ENCODE measurements at regions not wholly inside any gene's neighbourhood (a gene's known extent, or its start where the extent isn't known, plus 50 kb on each side); places are given as distances from the start of the nearest gene placed in this dataset.

DNA sequence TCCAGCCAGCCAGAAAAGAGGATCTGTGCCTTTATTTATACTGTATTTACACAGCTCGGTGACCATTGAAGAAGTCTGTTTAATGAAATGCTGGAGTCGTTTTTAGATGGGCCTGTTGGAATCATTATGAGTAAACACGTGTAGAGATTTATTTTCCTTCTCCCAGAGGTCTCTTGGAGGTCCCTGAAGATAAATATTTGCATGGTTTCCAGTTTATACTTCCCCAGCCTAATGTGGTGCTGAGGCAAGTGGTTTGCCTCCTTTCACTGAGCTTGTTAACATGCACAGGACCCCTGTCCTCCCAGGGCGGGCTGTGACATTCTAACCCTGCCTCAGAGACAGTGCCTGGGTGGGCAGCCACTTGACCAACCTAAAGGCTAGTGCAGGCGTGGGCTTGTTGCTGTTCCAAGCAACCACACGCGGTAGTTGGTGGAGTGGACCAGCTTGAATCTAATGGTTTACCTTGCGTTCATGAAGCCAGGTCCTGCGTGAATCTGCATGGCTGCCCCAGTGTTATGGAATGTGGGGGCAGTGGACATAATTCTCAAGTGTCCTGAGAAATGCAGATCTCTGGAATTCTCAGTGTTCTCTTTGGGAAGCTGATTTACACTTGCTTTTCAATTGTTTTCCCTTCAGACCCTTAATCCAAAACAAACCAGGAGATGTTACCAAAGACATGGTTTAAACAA is 130.2 kb upstream of the DLX2 start:
- Histone ChIP-seq H3K36me3 (no peaks in the 10 kb centered on the region), H3K4me3 (no peak overlapping the region), H3K27me3 (peaks cover 43% of the 10 kb centered on the region), H3K27ac (peak overlapping the region in 2 of 4 donors; percentile 22 to 24), H3K9me3 (no peaks in the 10 kb centered on the region), H3K4me1 (peaks cover 0 to 19% (median 6%) of the 10 kb centered on the region in 3 donors)
- 36 to 60% methylated on average over 2 to 6 of the region's 9 CpGs for WGBS, 2 donors (ENCODE audit: low coverage in 1 of 2)
- ATAC-seq, result no peak
- TF ChIP-seq, protein P1, sequence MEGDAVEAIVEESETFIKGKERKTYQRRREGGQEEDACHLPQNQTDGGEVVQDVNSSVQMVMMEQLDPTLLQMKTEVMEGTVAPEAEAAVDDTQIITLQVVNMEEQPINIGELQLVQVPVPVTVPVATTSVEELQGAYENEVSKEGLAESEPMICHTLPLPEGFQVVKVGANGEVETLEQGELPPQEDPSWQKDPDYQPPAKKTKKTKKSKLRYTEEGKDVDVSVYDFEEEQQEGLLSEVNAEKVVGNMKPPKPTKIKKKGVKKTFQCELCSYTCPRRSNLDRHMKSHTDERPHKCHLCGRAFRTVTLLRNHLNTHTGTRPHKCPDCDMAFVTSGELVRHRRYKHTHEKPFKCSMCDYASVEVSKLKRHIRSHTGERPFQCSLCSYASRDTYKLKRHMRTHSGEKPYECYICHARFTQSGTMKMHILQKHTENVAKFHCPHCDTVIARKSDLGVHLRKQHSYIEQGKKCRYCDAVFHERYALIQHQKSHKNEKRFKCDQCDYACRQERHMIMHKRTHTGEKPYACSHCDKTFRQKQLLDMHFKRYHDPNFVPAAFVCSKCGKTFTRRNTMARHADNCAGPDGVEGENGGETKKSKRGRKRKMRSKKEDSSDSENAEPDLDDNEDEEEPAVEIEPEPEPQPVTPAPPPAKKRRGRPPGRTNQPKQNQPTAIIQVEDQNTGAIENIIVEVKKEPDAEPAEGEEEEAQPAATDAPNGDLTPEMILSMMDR (IDR thresholded peaks at IDR 0.05), result no peak
- TF ChIP-seq EP300 (IDR thresholded peaks at IDR 0.05), result no peak
- no peak for TF ChIP-seq POLR2A (IDR thresholded peaks at IDR 0.05)
- TF ChIP-seq POLR2AphosphoS5 (IDR thresholded peaks at IDR 0.05), result no peak

DNA sequence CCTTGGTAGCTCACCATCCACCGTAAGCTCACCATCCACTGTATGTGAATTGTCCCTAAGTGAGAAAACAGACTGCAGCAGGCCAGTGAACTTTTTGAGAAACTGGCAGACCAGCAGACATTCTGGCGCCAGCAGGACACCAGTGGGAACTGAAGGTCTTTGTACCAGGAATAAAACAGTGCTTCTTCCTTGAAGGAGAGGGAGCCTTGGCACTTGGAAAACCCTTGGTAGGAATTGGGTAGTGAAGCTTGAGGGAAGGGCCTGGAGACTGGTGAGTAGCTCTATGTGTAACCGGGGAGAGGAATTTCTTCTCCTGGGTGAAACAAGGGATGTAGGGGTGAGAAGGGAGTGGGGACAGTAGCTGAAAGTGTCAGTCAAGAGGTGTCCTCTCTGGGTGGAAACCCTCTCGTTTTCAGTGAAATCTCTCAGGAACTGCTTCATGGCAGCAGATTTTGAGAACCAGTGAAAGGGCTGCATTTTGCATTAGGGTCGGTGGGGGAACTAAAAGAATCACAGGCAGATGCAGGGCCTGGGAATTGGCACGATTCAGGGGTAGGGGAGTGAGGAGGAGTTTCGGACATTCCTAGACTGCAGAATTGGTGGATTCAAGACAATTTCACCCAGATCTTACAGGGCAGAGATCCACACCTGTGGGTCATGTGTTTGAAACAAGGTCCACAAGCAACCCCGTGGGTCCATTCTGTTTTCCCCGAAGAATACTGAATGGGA is 131.5 kb upstream of the DLX2 start:
- Histone ChIP-seq H3K27me3 (peaks cover 54% of the 10 kb centered on the region), H3K36me3 (no peaks in the 10 kb centered on the region), H3K9me3 (no peaks in the 10 kb centered on the region), H3K4me3 (peak overlapping the region in 1 of 2 donors; percentile 45), H3K27ac (peak overlapping the region in 2 of 4 donors; percentile 14 to 33), H3K4me1 (peaks cover 0 to 19% (median 6%) of the 10 kb centered on the region in 3 donors)
- ATAC-seq, result no peak
- TF ChIP-seq POLR2A (IDR thresholded peaks at IDR 0.05) (no peak), POLR2AphosphoS5 (IDR thresholded peaks at IDR 0.05) (no peak), EP300 (IDR thresholded peaks at IDR 0.05) (no peak)
- TF ChIP-seq, protein P1 (IDR thresholded peaks at IDR 0.05), result no peak
- 72% methylated on average over 6 of the region's 9 CpGs for WGBS, 2 donors (ENCODE audit: low coverage in 1 of 2)

DNA sequence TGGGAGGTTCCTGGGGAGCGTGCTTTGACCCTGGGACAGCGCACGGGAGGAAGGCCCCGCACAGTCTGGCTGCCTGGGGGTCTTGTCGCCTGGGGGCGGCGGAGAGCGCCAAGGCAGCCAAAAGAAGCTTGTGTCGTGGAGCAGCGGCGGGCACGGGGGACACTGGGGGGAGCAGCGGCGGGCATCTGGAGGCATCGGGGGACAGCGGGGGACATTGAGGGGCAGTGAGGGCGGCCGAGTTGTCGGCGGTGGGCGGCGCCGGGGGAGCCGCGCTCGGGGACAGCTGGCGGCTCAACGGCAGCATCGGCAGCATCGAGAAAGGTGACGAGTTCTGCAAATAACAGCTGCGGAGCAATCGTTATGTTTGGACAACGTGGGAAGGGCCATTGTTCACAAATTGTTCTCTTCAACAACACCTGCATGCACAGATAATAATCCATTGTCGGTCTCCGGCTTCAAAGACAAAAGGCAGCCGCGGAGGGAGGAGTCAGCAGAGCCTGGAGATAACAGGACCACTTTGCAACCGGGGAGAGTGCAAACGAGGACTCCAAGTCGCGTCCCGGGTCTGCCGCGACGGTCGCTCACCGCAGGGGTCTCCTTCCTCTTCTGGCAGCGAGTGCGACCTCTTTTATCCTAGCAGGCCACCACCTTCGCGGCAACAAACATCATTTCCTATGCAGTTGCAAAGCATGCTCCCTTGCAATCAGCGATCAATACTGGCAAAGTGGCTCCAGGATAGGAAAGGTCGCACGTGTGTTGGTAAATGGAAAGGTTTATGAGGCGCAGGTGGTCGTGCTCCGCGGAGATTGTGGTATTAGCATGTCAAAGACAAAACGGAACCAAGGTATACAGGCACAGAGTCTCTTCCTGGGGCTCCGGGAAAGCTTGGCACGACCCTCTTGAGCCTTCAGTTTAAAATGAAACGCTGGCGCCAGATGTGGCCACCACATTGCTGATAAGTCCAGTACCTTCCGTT is 132.3 kb upstream of the DLX2 start:
- peak overlapping the region in 2 of 4 donors; percentile 14 to 33 for H3K27ac ChIP-seq
- ATAC-seq, result no peak
- 4 to 7% methylated on average over 10 to 30 of the region's 65 CpGs for WGBS, 2 donors (ENCODE audit: low coverage in 1 of 2)
- peaks cover 56% of the 10 kb centered on the region for H3K27me3 ChIP-seq
- peak overlapping the region in 1 of 2 donors; percentile 45 for H3K4me3 ChIP-seq
- H3K4me1 ChIP-seq, result peaks cover 0 to 19% (median 6%) of the 10 kb centered on the region in 3 donors
- H3K36me3 ChIP-seq, result no peaks in the 10 kb centered on the region
- TF ChIP-seq POLR2A (IDR thresholded peaks at IDR 0.05) (no peak), EP300 (IDR thresholded peaks at IDR 0.05) (no peak), POLR2AphosphoS5 (IDR thresholded peaks at IDR 0.05) (no peak)
- TF ChIP-seq, protein P1 (IDR thresholded peaks at IDR 0.05), result no peak
- no peaks in the 10 kb centered on the region for H3K9me3 ChIP-seq

DNA sequence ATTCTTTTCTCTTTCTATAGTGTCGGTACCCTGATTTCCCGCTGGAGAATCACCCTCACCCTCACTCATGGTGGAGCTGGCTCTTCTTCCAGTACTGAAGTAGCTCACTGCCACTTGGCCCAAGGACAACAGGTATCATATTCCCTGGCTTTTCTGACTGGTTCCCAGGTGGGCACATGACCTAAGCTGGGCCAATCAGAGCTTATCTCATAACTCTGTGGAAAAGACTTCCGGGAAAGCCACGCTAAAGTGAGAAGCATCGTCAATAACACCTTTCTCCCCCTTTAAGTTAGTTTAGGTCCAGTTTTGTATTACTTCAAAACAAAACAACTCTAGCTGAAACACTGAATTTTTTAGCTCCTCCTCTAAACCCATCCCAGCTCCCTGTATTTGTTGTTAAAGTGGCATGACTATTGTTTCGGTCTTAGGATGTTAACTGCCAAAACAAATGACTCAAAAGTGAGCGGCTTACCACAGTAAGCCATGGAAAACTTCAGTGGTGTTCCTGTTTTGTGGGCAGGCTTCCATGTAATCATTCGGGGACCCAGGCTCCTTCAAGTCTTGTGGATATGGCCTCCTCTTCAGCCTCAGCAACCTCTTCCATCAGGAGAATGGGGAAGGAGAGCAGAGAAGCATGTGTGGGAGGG is 137.4 kb upstream of the DLX2 start:
- Histone ChIP-seq H3K36me3 (no peaks in the 10 kb centered on the region), H3K27ac (no peak overlapping the region), H3K4me3 (no peak overlapping the region), H3K27me3 (peaks cover 39% of the 10 kb centered on the region), H3K9me3 (no peaks in the 10 kb centered on the region), H3K4me1 (peaks cover 0 to 8% (median under 1%) of the 10 kb centered on the region in 3 donors)
- WGBS, 2 donors (ENCODE audit: low coverage in 1 of 2), result 85 to 89% methylated on average over 8 of the region's 8 CpGs
- ATAC-seq, result no peak
- TF ChIP-seq POLR2AphosphoS5 (IDR thresholded peaks at IDR 0.05) (no peak), EP300 (IDR thresholded peaks at IDR 0.05) (no peak), POLR2A (IDR thresholded peaks at IDR 0.05) (no peak)
- TF ChIP-seq, protein P1 (IDR thresholded peaks at IDR 0.05), result no peak
